Adipocyte (in vitro differentiated cells): ENCODE measurements at regions not wholly inside any gene's neighbourhood (a gene's known extent, or its start where the extent isn't known, plus 50 kb on each side); places are given as distances from the start of the nearest gene placed in this dataset.

Experiments used
- DNase-seq: peaks from one replicate; pipeline ENCODE4 v3.0.0-alpha.2; 2015; ENCODE audit warnings: low read depth
- H3K27me3 ChIP-seq: replicated peaks from 2 replicates; pipeline ENCODE4 v1.7.0; 2013; ENCODE audit warnings: mild to moderate bottlenecking, low read length, moderate library complexity; ENCODE audit not compliant: control insufficient read depth, insufficient read depth
- H3K36me3 ChIP-seq: 2 replicates; pipeline ENCODE4 v1.7.0; 2013; ENCODE audit warnings: low read length, mild to moderate bottlenecking, moderate library complexity; ENCODE audit not compliant: control insufficient read depth, insufficient read depth, severe bottlenecking
- H3K4me1 ChIP-seq: 2 replicates; pipeline ENCODE4 v1.7.0; 2013; ENCODE audit warnings: mild to moderate bottlenecking, low read length, moderate library complexity; ENCODE audit not compliant: control insufficient read depth, insufficient read depth
- H3K4me3 ChIP-seq: 2 replicates; pipeline ENCODE4 v1.7.0; 2013; ENCODE audit warnings: mild to moderate bottlenecking, low read length, moderate library complexity
- H3K9ac ChIP-seq: 2 replicates; pipeline ENCODE4 v1.7.0; 2013; ENCODE audit warnings: mild to moderate bottlenecking, low read length, moderate library complexity
- H3K9me3 ChIP-seq: 2 replicates; pipeline ENCODE4 v1.7.0; 2013; ENCODE audit warnings: mild to moderate bottlenecking, low read length, moderate library complexity; ENCODE audit not compliant: control insufficient read depth

- Histone ChIP-seq H3K9ac (no peak overlapping the region), H3K27me3 (no peaks in the 10 kb centered on the region), H3K4me3 (no peak overlapping the region), H3K4me1 (no peaks in the 10 kb centered on the region), H3K9me3 (no peaks in the 10 kb centered on the region), H3K36me3 (no peaks in the 10 kb centered on the region)
- no peak for DNase-seq
These were observed 1596.3 kb downstream of the MAT2B start for GRCh38 chr5:165101709-165102108.

- H3K4me3 ChIP-seq, result no peak overlapping the region
- no peaks in the 10 kb centered on the region for H3K9me3 ChIP-seq
- no peaks in the 10 kb centered on the region for H3K4me1 ChIP-seq
- H3K27me3 ChIP-seq, result no peaks in the 10 kb centered on the region
- no peak overlapping the region for H3K9ac ChIP-seq
- H3K36me3 ChIP-seq, result no peaks in the 10 kb centered on the region
- DNase-seq, result no peak
These were observed 1599.2 kb downstream of the MAT2B start for GRCh38 chr5:165104611-165105010.

GRCh38 chr5:165108809-165109208, 1603.4 kb downstream of the MAT2B start:
- no peaks in the 10 kb centered on the region for H3K27me3 ChIP-seq

GRCh38 chr5:165119175-165119574, 1613.8 kb downstream of the MAT2B start:
- no peaks in the 10 kb centered on the region for H3K36me3 ChIP-seq
- no peak for DNase-seq
- H3K9ac ChIP-seq, result no peak overlapping the region
- no peaks in the 10 kb centered on the region for H3K9me3 ChIP-seq
- H3K27me3 ChIP-seq, result no peaks in the 10 kb centered on the region
- no peaks in the 10 kb centered on the region for H3K4me1 ChIP-seq
- H3K4me3 ChIP-seq, result no peak overlapping the region

More at GRCh38 chr5:165108809-165109208, 1603.4 kb downstream of the MAT2B start:
- H3K4me3 ChIP-seq, result no peak overlapping the region
- no peak overlapping the region for H3K9ac ChIP-seq
- no peaks in the 10 kb centered on the region for H3K4me1 ChIP-seq
- no peak for DNase-seq
- no peaks in the 10 kb centered on the region for H3K9me3 ChIP-seq
- H3K36me3 ChIP-seq, result no peaks in the 10 kb centered on the region

- Histone ChIP-seq H3K27me3 (no peaks in the 10 kb centered on the region), H3K36me3 (no peaks in the 10 kb centered on the region)
- DNase-seq, result no peak
These were observed 1621.2 kb downstream of the MAT2B start for GRCh38 chr5:165126598-165126997.

GRCh38 chr5:165127941-165128340, 1622.5 kb downstream of the MAT2B start:
- Histone ChIP-seq H3K36me3 (no peaks in the 10 kb centered on the region), H3K4me1 (no peaks in the 10 kb centered on the region), H3K9ac (no peak overlapping the region), H3K4me3 (no peak overlapping the region), H3K27me3 (no peaks in the 10 kb centered on the region), H3K9me3 (no peaks in the 10 kb centered on the region)
- no peak for DNase-seq

More at GRCh38 chr5:165126598-165126997, 1621.2 kb downstream of the MAT2B start:
- no peak overlapping the region for H3K9ac ChIP-seq
- H3K9me3 ChIP-seq, result no peaks in the 10 kb centered on the region
- H3K4me3 ChIP-seq, result no peak overlapping the region
- no peaks in the 10 kb centered on the region for H3K4me1 ChIP-seq

- H3K4me3 ChIP-seq, result no peak overlapping the region
These were observed 1625.2 kb downstream of the MAT2B start for GRCh38 chr5:165130656-165131055.

GRCh38 chr5:165134155-165134554, 1628.7 kb downstream of the MAT2B start:
- DNase-seq, result no peak
- Histone ChIP-seq H3K4me1 (no peaks in the 10 kb centered on the region), H3K9ac (no peak overlapping the region), H3K36me3 (no peaks in the 10 kb centered on the region), H3K9me3 (no peaks in the 10 kb centered on the region), H3K4me3 (no peak overlapping the region), H3K27me3 (no peaks in the 10 kb centered on the region)

More at GRCh38 chr5:165130656-165131055, 1625.2 kb downstream of the MAT2B start:
- H3K36me3 ChIP-seq, result no peaks in the 10 kb centered on the region
- no peak for DNase-seq
- H3K4me1 ChIP-seq, result no peaks in the 10 kb centered on the region
- H3K9me3 ChIP-seq, result no peaks in the 10 kb centered on the region
- H3K9ac ChIP-seq, result no peak overlapping the region
- no peaks in the 10 kb centered on the region for H3K27me3 ChIP-seq

- Histone ChIP-seq H3K4me1 (no peaks in the 10 kb centered on the region), H3K27me3 (no peaks in the 10 kb centered on the region), H3K36me3 (no peaks in the 10 kb centered on the region), H3K4me3 (no peak overlapping the region), H3K9me3 (no peaks in the 10 kb centered on the region), H3K9ac (no peak overlapping the region)
- DNase-seq, result no peak
These were observed 1630.1 kb downstream of the MAT2B start for GRCh38 chr5:165135565-165135964.

- no peaks in the 10 kb centered on the region for H3K9me3 ChIP-seq
- H3K36me3 ChIP-seq, result no peaks in the 10 kb centered on the region
- no peak for DNase-seq
- H3K4me3 ChIP-seq, result no peak overlapping the region
- H3K4me1 ChIP-seq, result no peaks in the 10 kb centered on the region
- H3K9ac ChIP-seq, result no peak overlapping the region
- H3K27me3 ChIP-seq, result no peaks in the 10 kb centered on the region
These were observed 1632.3 kb downstream of the MAT2B start for GRCh38 chr5:165137701-165138100.

- Histone ChIP-seq H3K4me3 (no peak overlapping the region), H3K9me3 (no peaks in the 10 kb centered on the region), H3K4me1 (no peaks in the 10 kb centered on the region), H3K36me3 (no peaks in the 10 kb centered on the region), H3K27me3 (no peaks in the 10 kb centered on the region), H3K9ac (no peak overlapping the region)
- DNase-seq, result no peak
These were observed 1632.8 kb downstream of the MAT2B start for GRCh38 chr5:165138236-165138635.

- H3K36me3 ChIP-seq, result no peaks in the 10 kb centered on the region
- DNase-seq, result no peak
- H3K9me3 ChIP-seq, result no peaks in the 10 kb centered on the region
- H3K4me1 ChIP-seq, result no peaks in the 10 kb centered on the region
- no peak overlapping the region for H3K9ac ChIP-seq
- no peaks in the 10 kb centered on the region for H3K27me3 ChIP-seq
- H3K4me3 ChIP-seq, result no peak overlapping the region
These were observed 1633.8 kb downstream of the MAT2B start for GRCh38 chr5:165139262-165139661.
